ENCODE measurements at regions not wholly inside any gene's neighbourhood (a gene's known extent, or its start where the extent isn't known, plus 50 kb on each side); places are given as distances from the start of the nearest gene placed in this dataset.

- TF ChIP-seq, protein P1, sequence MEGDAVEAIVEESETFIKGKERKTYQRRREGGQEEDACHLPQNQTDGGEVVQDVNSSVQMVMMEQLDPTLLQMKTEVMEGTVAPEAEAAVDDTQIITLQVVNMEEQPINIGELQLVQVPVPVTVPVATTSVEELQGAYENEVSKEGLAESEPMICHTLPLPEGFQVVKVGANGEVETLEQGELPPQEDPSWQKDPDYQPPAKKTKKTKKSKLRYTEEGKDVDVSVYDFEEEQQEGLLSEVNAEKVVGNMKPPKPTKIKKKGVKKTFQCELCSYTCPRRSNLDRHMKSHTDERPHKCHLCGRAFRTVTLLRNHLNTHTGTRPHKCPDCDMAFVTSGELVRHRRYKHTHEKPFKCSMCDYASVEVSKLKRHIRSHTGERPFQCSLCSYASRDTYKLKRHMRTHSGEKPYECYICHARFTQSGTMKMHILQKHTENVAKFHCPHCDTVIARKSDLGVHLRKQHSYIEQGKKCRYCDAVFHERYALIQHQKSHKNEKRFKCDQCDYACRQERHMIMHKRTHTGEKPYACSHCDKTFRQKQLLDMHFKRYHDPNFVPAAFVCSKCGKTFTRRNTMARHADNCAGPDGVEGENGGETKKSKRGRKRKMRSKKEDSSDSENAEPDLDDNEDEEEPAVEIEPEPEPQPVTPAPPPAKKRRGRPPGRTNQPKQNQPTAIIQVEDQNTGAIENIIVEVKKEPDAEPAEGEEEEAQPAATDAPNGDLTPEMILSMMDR (IDR thresholded peaks at IDR 0.05), result no peak
- TF ChIP-seq ZFX (IDR thresholded peaks at IDR 0.05; ENCODE audit: borderline replicate concordance), result no peak
Observed at GRCh38 chr9:83191154-83191553, 128.2 kb upstream of the RASEF start.

Data from 22Rv1 (cell line).